ENCODE measurements at regions not wholly inside any gene's neighbourhood (a gene's known extent, or its start where the extent isn't known, plus 50 kb on each side); places are given as distances from the start of the nearest gene placed in this dataset.

GRCh38 chr16:79757968-79758367 is 157.4 kb upstream of the MAF start:
- no peak for DNase-seq

GRCh38 chr16:79757163-79757562 is 156.6 kb upstream of the MAF start:
- DNase-seq, result no peak

GRCh38 chr16:79756571-79756970 is 156.0 kb upstream of the MAF start:
- DNase-seq, result no peak

GRCh38 chr16:79754501-79754900 is 154.0 kb upstream of the MAF start:
- no peak for DNase-seq

GRCh38 chr16:79754081-79754480 is 153.5 kb upstream of the MAF start:
- DNase-seq, result no peak

GRCh38 chr16:79753286-79753685 is 152.7 kb upstream of the MAF start:
- DNase-seq, result no peak

GRCh38 chr16:79752396-79752795 is 151.9 kb upstream of the MAF start:
- DNase-seq, result no peak

GRCh38 chr16:79751471-79752184 is 151.1 kb upstream of the MAF start:
- peak in 1 of 2 donors; percentile 48 for DNase-seq

- DNase-seq, result no peak
These were observed 149.8 kb upstream of the MAF start for GRCh38 chr16:79750311-79750710.

GRCh38 chr16:79748629-79749028 is 148.1 kb upstream of the MAF start:
- no peak for DNase-seq

- no peak for DNase-seq
These were observed 147.2 kb upstream of the MAF start for GRCh38 chr16:79747688-79748087.

- DNase-seq, result no peak
These were observed 139.7 kb upstream of the MAF start for GRCh38 chr16:79740252-79740651.

- DNase-seq, result no peak
These were observed 134.7 kb upstream of the MAF start for GRCh38 chr16:79735271-79735670.

- DNase-seq, result no peak
These were observed 134.2 kb upstream of the MAF start for GRCh38 chr16:79734721-79735120.

- no peak for DNase-seq
These were observed 128.3 kb upstream of the MAF start for GRCh38 chr16:79728923-79729240.

GRCh38 chr16:79728048-79728922 is 127.7 kb upstream of the MAF start:
- no peak for DNase-seq

- DNase-seq, result no peak
These were observed 126.4 kb upstream of the MAF start for GRCh38 chr16:79726902-79727301.

GRCh38 chr16:79725051-79725450 is 124.5 kb upstream of the MAF start:
- no peak for DNase-seq

GRCh38 chr16:79723583-79724168 is 123.1 kb upstream of the MAF start:
- DNase-seq, result no peak

GRCh38 chr16:79721270-79721669 is 120.7 kb upstream of the MAF start:
- DNase-seq, result no peak

- no peak for DNase-seq
These were observed 117.0 kb upstream of the MAF start for GRCh38 chr16:79717333-79718137.

GRCh38 chr16:79716645-79717332 is 116.3 kb upstream of the MAF start:
- DNase-seq, result no peak

Data from right lung (tissue), 2 donors.